NCI-H524 (cell line): ENCODE measurements at regions not wholly inside any gene's neighbourhood (a gene's known extent, or its start where the extent isn't known, plus 50 kb on each side); places are given as distances from the start of the nearest gene placed in this dataset.

ENCODE experiments used
- DNase-seq, 2 experiments: peaks; one replicate each; lab custom pipeline; 2025; lab: John Stamatoyannopoulos, UW

DNA sequence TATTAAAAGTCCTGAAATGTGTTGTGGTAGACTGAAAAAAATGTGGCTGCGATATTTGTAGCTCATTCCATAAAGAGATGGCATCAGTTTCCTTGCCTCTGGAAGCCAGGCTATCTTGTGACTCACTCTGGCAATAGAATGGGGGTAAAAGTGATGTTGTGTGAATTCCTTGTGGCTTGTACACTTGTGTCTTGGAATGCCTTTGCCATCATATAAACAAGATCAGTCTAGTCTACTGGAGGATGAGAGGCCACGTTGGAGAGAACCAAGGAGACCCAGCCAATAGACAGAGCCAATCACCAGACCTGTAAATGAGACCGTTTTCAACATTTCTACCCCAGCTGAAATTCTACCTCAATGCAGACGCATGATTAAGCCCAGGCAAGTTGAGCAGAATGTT is 254.1 kb downstream of the TRIB2 start:
- DNase-seq, result no peak

DNA sequence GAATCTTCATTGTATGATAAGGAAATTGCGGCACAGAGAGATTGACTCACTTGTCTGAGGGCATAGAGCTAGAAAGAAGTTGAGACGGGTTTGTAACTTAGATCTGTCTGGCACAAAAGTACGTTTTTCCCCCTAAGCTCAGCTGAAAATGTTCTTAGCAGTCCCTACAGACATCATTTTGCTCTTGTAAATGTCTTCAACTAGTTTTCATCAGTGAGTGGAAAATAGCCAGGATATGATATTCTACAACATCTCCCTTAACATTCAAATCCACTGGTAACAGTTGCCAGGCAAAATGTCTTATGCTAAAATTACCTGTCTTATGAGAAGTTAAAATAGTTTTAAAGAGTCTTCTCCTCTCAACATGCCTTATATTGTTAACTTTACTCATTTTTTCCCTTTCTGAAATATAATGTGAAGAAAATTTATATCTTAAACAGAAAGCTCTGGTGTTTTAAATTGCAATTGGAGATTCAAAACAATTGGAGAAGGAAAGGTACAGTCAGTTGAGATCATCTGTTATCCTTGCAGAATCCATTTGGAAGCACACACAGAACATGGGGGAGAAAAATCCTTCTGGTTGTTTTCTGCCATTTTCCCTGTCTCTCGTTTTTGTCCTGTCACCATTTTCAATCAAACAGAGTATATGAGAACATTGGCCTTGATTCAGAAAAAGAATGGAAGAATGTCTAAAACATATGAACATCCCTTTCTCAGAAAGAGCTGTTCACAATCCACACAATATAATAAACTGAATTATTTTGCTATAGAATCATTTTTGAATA is 255.0 kb downstream of the TRIB2 start:
- no peak for DNase-seq

DNA sequence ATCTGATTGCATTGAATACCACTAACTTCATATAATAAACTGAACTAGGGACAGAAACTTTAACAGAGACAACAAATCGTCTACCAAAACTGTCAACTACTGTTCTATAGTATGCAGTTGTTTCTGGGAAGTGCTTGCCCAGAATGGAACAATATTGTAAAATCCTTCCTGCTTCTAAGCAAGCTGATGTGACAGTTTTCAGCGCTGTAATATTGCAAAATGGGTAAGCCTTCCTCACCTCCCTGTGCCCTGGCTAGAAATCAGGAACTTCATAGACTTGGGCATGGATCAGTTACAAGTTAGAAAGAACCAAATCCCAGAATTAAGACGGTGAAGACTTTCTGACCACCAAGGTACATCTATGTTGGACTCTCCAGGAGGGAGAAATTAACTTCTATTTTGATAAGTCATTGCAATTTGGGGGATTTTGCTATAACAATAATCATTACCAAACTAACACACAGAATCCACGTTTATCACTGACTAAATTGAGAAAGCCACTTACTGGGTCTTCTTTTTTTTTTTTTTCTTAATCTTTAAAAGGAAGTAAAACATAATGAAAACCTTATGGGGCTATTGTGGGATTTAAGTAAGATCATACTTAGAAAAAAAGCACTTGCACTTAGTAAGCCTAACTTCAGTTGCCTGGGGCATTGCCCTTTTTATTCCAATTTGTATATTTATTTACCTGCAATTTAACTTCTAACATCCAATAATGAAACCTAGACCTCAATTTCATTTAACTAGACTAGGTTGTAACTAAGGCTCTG is 261.5 kb downstream of the TRIB2 start:
- no peak for DNase-seq

DNA sequence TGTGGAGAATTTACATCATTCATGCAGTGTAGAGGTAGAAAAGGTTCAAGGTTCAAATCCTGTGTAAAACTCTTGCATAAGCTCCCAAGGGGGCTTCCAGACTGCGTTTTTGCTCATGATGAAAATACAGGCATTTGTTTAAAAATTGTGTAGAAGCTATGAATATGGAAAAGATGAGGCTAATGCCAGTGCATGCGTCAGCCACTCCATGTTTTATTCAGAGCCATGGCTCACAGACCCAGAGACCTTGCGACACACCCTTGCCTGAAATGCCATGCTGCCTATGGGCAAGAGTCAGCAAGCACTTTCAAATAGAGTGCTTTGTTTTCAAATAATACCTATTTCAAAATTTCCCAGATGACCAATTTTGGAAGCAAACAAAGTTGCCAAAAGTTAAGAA is 262.3 kb downstream of the TRIB2 start:
- DNase-seq, result no peak

DNA sequence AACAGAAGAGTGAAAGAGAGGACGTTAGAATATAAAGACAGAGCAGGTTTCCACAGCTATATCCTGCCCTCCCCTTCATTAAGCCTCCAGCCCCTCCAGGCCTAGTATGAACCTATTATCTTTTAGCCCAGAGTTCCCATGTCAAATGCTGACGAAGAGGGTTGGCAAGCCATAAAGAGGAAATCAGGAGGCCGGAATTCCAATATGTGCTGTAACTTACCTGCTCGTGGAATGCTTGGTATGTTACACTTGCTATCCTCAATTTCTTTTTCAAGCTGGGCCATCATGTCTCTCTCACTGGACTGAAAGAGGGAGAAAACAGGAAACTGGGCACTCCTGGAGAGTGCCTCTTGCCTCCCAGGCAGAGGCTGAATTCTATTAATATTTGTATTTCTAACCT is 264.1 kb downstream of the TRIB2 start:
- no peak for DNase-seq

DNA sequence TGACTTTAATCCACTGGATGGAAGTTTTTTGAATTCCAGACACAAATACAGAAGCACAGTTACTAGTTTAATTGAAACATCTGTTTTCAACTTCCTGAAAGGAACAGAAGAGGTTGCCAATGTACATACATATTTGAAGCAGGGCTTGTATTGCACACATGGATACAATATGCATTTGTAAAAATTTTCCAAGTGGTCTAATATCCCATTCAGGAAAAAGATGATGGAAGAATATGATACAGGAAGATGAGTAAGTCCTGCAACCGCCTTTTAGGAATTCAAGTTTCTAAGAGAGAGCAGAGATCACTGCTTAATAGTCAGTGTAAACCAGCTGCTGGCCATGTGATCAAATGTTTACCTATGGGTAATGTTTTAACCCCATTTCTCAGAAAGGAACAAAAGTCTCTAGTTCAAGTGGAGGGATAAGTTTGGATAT is 265.4 kb downstream of the TRIB2 start:
- DNase-seq, result no peak

DNA sequence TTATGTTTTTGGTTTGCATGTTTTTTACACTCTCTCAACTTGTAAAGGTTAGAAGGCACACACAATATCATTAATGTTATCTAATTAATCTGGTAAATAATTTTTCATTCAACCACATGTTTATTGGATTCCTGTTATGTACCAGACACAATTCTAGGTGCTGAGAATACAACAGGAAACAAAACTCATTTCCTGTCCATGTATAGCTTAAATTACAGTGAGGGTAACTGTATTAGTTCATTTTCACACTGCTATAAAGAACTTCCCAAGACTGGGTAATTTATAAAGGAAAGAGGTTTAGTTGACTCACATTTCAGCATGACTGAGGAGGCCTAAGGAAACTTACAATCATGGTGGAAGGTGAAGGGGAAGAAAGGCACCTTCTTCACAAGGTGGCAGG is 270.5 kb downstream of the TRIB2 start:
- no peak for DNase-seq

DNA sequence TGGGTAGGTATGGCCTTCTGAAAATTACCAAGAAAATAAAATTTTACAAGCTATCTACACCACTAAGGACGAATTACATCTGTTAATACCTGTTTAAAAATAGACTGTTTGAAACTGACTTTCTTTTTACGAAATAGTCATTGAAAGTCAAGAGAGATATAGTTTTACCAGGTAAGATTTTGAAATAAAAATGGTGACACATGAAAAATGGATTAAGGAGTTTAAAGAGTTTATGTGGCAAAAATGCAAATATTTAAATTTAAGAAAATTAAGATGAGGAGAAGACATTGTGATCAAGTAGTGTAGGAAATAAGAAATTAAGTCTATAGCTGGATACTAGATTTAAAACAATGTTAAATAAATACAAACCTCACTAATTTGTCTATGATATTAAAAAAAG is 271.5 kb downstream of the TRIB2 start:
- DNase-seq, result no peak

DNA sequence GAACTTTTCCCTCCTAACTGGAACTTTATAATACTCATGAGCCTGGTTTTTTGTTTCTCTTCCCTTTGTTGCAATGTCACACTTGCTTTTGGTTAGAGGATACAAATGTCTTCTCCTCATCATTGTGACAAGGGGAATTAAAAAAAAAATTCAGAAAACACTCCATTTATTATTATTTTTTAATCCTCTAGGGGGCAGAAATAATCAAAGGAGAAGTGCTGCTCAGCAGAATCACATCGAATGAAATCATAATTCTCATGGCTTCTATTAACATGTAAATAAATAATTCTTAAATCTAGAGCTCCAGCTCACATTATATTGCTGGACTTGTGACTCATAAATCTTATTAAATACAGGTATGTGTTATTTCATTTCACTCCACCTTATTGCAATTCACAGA is 273.8 kb downstream of the TRIB2 start:
- DNase-seq, result peak in 1 of 2 experiments; percentile 6

DNA sequence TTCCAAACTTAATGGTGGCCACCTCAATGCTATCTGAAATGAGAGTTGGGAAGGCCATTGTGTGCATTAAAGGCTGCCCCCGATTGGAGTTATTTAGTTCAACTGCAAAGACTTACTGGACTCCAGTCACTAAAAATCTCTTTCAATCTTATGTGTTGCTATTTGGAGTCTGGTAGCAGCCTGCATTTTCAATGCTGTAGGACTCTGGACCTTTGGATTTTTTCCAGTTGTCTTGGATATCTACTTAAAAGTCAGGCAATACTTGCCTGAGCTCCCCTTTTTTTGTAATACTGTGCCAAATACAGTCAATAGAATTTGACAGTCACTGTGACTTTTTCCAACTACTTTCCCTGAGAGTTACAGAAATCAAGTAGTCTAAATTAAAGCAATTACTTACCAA is 281.9 kb downstream of the TRIB2 start:
- no peak for DNase-seq

DNA sequence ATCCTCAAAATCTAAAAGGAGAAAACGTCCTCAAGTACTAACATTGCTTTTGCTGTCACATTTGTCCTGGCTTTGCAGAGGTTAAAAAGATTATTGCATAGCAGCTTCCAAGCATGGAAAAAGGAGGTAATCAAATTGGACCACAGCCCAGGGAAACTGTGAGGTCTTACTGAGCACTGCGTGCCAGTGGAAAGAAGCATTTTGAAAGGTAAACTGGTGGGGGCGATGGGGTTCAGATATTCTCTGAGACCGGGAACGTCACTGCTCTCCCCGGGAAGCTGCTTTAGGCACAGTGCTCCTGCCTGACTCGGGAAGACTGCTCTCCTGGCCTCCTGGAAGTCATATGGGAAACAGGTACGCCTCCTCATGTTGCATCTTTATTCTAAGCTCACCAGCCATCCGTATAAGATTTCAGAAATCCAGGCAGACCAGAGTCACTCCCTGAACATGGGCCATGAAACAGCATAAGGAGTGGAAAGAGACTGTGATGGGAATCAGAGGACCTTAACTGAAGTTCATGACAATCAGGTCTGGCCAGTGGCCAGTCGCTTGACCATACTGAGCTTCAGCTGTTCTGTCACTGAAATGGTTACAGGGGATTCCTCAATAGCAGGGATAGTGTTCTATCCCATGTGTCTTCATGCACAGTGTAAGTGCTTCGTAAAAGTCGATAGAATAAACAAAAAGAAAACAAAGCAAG is 284.1 kb downstream of the TRIB2 start:
- no peak for DNase-seq

DNA sequence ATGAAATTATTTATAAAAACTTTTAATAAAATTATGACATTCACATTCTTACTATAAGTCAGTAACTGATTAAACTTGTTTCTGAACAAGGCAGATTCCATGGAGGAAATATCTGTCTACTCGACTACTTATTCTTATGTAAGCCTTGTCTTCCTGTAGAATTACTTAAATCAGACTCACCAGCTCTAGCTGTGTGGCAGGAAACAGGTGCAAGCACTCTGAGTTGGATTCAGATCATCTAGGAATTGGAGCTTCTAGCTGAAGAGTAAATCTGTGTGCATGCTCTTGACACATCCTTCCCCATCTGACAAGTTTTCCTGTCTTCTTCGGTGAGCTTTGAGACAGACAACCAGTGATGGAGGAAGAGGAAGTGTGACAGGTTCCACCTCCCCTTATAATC is 284.7 kb downstream of the TRIB2 start:
- DNase-seq, result no peak

DNA sequence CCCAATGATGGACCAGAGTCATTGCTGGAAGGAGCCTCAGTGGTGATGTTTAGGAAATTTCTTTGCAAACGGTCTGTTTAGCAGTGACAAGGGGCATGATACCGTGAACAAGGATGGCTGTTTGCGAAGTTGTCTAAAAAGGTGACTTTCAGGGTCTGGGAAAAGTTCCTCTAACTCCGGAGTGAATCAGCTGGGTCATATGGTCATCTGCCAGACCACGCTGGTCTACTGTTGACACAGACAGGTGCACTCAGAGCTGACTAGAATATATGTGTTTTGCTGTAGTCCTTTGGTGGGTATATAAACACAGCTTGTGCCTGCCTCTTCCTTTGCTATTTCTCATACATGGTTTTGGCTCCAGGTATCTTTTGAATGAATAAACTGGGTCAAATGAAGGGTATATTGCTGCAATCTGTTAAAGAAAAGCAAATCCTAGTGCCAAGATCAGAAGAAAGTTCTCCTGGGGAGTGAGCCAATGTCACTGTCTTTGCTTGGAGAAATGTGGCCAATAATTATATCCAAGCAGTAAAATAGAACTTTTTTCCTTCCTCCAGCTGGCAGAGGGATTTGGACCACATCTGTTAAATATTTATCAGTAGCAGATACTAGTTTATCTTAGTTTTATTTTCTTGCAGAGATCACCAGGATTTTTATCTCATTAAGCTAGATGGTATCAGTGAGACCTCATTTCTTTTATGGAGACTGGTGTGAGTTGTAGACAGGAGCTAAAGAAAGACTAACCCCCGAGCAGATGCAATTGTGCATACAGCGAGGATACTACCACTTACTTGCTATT is 286.0 kb downstream of the TRIB2 start:
- DNase-seq, result no peak

DNA sequence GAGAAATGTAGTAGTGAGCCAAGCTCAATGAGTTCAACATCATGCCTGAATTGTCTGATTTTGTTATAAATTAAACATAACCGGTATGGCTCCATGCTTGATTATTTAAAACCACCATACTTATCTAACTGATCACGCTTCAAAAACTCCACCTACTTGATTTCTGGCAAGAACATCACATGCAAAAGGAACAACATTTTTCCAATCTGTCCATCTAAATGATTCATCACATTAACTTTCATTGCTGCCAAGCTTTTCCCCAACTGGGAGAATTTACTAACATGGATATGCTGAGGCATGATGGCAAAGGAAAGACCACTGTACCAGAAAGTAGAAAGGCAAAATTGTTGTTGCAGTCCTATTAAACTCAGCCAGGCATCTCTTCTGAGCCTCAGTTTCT is 286.8 kb downstream of the TRIB2 start:
- DNase-seq, result no peak

DNA sequence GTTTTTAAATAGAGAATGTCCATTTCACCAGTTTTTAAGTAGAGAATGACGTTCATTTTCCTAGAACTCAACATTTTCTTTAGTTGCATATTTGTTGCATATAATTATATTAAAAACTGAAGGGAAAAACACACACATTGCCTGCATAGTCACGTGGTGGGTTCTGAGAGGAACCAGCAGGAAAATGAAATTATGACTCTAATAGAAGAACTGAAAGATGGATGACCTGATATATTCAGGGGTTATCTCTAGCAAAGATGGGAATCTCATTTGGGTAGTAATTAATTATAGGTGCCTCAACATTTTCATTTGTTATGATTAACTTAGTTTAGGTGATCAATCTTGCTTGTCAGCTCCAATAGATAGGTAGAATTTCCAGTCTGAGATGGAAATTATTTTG is 288.3 kb downstream of the TRIB2 start:
- no peak for DNase-seq

DNA sequence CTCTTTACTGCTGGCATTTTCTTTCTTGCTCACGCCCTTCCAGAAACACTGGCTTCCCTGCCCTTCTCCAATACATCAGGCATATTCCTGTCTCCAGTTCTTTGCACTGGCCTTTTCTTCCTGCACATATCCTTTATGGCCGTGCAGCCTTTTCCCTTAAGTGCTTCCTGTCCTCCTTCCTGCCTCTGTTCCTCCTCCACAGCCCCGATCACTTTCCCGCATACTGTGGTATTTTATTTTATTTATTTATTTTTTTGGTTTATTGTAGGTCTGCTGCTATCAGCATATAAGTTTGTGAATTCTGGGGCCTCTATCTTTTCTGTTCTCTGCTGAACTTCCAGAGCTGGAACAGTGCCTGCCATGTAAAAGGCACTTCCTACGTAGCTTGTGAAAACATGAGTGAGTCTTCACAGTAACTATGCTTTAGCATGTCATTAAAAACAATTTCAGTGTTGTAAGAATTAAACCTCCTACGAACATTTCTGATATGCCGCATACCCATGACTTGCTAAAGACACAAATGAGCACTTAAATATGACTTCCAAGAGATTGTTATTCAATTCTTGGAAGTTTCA is 289.1 kb downstream of the TRIB2 start:
- no peak for DNase-seq

DNA sequence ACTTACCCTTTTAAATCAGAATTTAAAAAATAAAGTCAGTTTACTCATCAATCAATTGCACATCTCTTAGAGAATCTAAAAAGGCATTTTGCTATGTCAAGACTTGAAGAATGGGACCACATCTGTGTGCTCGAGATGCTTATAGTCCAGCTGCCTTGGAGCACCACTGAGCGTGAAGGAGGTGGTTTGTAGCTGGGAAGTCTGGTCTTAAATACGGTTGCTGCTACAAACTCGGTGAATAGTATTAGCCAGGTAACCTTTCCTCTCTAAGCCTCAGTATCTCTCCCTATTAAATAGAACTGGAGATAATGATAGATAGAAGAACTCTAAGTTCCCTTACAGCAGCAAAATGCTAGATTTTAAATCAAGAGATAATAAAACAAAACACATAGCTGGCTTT is 289.7 kb downstream of the TRIB2 start:
- DNase-seq, result no peak

DNA sequence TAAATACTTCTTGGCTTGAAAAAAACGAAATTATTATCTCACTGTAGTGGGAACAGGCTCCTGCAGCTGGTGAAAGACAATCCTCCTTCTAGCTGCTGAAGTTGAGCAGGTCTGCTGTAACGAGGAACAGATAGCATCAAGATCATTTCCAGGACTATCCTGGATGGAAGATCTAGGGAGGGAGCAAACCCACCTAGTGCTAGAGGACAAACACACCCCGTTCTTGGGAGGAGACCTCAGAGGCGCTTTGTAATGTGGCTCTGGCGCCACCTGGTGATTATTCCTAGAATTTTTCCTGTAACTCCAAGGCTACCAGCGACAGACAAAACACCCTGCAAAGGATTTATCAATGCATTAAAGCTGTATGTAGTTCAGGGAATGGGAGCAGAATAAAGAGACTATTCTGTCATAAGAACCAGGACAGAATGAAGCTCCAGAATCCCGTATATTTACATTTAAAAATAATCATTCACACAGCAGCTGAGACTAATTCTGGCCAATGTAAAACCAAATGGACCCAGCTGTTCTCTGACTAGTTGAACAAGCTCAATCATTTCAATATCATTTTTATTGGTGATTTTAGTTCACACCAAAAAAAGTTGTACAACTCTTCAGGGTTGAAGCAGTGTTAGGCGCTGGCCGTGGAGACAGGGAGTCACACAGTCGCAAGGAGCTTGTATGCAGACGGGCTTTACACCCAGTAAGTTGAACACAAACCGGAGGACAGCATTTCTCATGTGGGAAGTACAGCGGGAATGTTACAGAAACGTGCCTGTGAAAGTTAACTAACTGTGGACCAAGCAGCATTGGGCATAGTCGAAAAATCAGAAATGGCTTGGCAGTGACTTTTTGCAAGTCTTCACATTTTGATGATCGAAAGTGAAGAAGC is 290.3 kb downstream of the TRIB2 start:
- DNase-seq, result peak; percentile 44 to 85

DNA sequence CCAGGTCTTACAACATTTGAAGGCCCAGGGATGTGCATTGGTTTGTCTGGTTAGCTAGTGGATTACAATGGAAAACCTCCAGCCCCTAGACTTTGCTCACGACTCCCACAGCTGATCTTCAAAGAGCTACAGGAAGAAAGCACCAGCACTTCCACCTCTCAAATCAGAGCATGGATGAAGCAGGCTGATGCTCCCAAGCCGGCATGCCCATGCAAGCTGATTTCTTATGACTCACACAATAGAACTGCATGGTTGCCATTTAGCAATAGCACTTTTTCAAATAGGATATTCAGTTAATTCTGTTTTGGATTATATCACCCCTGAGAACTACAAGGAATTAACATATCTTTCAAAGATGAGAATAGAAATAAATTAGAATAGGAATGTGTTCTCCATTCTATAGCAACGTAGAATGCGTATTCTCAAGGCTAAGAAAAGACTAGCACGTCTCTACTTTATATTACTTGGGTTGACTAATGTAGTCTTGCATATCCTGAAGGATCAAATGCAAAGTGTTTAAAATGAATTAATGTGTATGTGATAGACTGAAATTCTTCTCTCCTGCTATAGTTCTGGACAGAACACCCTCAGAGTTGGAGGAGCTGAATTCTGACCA is 292.4 kb downstream of the TRIB2 start:
- no peak for DNase-seq

DNA sequence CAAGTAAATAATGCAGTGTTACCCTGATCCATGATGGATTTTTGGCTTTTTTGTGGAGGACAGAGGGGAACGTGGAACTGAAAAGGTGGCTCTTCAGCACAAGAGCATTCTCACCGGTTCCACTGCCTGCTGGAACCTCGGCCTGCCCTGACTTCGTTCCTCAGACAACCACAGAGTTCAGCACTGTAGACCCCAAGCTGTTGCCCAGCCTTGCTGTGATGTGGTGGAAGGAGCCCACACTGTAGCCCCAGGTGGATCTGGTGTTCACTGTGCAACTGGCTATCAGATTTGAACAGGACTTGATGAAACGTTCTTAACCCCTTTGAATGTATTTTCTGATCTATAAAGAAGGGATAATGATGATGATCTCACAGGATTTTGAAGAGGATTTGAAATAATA is 293.5 kb downstream of the TRIB2 start:
- no peak for DNase-seq
